CD4-positive, alpha-beta T cell treated with Interferon gamma for 1 hour (primary cell): ENCODE measurements at regions not wholly inside any gene's neighbourhood (a gene's known extent, or its start where the extent isn't known, plus 50 kb on each side); places are given as distances from the start of the nearest gene placed in this dataset.

Source experiments
- DNase-seq: peaks from one replicate; pipeline ENCODE4 v3.0.0-alpha.2; 2020

DNA sequence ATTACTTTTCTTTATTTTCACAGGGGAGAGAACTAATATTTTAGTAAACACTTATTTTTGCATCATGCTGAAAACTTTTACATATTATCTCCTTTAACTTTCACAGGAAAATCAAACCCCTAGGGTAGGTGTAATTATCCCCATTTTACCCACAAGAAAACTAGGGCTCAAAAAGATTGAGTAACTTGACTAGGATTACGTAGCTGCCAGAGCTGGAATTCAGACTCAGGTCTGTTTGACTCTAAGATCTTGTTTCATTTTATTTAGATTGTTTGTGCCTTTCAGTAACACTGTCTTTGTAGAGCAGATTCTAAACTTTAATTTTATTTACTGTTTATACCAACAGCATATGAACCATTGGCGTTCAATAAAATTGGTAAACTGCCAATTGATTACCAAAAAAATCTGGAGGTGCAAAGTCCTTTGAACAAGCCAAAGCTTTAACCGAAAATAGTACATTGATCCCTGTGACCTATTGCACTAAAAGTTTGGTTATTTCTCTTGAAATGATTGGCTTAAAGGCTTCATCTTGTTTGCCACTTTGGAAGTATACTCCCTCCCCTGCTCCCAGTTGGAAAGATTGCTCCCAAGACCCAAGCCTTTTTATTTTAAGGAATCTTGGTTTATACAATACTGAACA is 71.0 kb upstream of the WDR26 start:
- no peak for DNase-seq

- no peak for DNase-seq
These were observed 71.7 kb upstream of the WDR26 start for GRCh38 chr1:224506141-224506814.

DNA sequence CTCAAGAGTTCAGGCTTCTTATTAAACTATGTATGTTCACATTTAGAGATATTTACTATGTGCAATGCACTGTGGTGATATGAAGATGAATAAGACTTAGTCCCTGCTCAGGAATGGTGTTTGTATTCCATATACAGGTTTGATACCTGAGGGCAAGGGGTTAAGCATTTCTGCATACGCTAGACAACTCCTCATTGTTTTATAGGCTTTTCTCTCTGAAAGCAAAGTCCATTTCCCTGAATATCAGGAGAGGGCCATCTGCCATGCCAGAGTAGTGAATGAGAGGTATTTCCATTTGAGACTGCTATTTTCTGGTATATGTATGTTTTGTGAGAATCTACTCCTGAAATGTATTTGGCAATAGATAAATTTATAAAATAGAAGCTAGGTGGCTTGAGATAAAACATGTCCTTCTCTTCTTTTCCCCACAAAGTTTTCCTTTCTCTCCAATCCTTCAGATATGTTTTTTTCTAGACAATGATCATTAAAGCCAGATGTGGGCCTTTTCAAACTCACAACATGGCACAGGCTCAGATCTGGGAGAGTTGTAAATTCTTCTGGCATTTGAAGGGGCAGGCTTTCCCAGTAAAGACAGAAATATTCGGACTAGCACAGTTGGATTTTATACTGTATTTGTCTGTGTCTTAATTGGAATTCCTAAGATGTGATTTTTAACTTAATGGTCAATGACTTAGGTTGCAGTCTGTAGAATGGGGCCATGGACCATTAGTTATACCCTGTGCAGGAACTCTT is 73.3 kb upstream of the WDR26 start:
- DNase-seq = no peak

GRCh38 chr1:224509907-224510306 is 75.3 kb upstream of the WDR26 start:
- DNase-seq = no peak

GRCh38 chr1:224510880-224511645 is 76.5 kb upstream of the WDR26 start:
- no peak for DNase-seq

- no peak for DNase-seq
These were observed 78.1 kb upstream of the WDR26 start for GRCh38 chr1:224512600-224513151.

- DNase-seq = no peak
These were observed 78.8 kb upstream of the WDR26 start for GRCh38 chr1:224513383-224513782.

- peak; percentile 70 for DNase-seq
These were observed 79.2 kb upstream of the WDR26 start for GRCh38 chr1:224513787-224514209.

- DNase-seq = no peak
These were observed 82.6 kb upstream of the WDR26 start for GRCh38 chr1:224517171-224517570.

GRCh38 chr1:224518528-224518927 is 83.9 kb upstream of the WDR26 start:
- no peak for DNase-seq

DNA sequence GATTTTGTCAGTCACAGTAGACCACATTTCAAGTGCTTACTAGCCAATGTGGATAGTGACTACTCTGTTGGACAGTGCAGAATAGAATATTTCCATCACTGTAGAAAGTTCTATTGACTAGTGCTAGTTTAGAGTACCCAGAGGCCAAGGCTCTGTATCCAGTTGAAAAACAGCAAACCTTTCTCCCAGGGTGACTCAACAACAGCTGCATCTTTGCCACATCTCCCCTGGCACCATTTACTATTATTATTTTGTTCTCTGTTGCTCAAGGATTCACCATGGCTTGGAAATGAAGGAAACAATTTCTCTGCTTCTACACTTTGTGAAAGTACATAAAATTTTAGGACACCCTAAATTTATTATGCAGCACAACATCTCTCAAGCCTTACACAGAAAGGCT is 85.3 kb upstream of the WDR26 start:
- no peak for DNase-seq

DNA sequence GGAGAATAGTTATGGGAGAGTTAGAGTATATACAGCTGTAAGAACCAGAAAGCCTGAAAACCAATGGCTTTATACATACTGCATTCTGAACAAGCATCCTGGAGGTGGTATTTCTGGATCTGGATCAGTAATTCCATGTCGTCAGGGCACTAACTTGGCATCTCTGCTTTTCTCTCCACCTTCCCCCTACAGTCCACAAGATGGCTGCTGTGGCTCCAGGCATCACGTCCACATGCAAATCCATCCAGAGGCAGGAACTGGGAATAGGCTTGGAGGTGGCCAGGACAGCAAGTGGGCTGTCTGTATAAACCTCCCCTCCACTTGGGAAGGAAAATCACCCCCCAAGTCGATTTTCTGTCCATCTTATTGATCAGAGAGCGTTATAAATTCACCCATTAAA is 86.2 kb upstream of the WDR26 start:
- no peak for DNase-seq

DNA sequence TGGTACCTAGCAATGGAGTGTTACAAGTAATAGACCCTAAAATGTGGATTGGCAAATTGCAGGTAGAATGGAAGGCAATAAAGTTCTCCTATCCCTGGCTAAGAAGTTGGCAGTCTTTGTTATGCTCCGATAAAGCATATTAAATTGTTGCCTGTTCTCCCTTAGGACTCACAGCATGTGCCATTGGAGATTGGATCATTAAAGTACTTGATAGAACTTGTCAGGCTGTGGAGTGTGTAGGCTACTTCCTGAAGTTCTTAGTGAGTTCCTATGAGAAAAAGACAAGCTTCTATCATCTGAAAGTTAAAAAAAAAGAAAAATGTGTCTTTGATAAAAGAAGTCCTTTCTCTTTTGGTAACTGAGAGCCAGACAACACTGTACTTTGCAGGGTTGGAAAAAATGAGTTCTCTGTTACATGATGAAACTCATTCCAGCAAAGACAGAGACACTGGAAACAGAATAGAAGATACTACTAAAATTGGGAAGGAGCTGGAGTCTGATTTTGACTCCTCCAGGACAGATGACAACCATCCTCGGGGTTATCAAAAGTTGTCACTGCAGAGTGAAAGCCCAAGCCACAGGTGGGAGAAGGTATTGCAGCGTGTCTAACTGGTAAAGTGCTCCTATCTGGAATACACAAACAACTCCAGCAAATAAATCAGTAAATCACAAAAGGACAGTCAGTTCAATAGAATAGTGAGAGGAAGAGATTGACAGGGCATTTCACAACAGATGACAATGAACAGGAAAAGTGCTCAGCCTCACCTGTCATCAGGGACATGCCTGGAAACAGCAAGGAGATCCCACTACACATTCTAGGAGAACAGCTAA is 87.5 kb upstream of the WDR26 start:
- DNase-seq = no peak

DNA sequence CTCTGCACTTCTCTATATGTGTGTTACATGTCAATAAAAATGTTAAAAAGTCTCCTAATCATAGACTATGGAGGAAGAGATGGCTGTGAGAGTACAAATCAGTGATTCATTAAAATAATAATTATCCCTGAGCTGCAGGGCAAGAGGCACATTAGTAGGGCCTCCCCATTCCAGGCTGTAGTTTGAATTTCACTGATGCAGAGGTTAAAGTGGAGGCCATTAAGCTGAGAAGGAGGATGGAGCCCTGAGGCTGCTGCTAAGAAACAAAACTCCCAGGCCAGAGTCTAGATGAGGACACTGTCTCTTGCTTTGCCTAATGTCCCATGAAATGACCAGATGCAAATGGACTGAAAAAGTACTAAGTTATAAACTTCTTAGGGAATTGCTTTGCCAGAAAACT is 89.1 kb upstream of the WDR26 start:
- DNase-seq = no peak

- DNase-seq = no peak
These were observed 90.1 kb upstream of the WDR26 start for GRCh38 chr1:224524679-224525078.

- DNase-seq = no peak
These were observed 90.6 kb upstream of the CNIH3 start for GRCh38 chr1:224525411-224526040.

DNA sequence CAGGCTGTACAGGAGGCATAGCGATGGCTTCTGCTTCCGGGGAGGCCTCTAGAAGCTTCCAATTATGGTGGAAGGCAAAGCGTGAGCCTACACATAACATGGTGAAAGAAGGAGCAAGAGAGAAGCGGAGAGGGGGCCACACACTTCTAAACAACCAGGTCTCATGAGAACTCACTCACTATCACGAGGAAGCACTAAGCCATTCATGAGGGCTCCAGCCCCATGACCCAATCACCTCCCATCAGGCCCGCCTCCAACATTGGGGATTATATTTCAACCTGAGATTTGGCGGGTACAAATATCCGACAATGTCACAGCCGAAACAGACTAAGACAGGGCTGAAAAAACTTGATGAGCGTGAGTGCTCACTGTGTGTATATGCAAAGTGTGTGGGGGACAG is 89.3 kb upstream of the CNIH3 start:
- DNase-seq = no peak

- no peak for DNase-seq
These were observed 87.2 kb upstream of the CNIH3 start for GRCh38 chr1:224528900-224529299.

DNA sequence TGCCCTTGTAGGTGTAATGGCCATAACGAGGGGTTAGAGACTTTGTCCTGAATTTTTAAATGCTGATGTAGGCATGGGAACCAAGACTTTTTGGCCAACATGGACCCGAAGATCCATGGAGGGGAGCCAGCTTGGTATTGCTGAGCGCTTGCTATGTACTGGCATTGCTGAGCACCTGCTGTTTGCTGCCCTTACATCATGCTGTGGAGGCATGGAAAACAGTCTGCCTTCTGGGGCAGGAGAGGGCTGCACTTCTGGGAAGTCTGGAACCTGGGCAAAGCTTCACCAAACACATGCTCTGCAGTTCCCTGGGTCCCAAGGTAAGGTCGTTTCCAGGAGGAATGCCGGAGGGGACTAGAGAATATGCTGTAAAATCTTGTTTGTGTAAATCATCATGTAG is 86.3 kb upstream of the CNIH3 start:
- no peak for DNase-seq

- DNase-seq = no peak
These were observed 82.6 kb upstream of the CNIH3 start for GRCh38 chr1:224533517-224533916.

GRCh38 chr1:224534731-224535130 is 81.4 kb upstream of the CNIH3 start:
- DNase-seq = no peak

- no peak for DNase-seq
These were observed 80.5 kb upstream of the CNIH3 start for GRCh38 chr1:224535641-224536040.
